ENCODE measurements at regions not wholly inside any gene's neighbourhood (a gene's known extent, or its start where the extent isn't known, plus 50 kb on each side); places are given as distances from the start of the nearest gene placed in this dataset.
"Not testable (repeated sequence)": the region's sequence is repeated elsewhere in the genome, so short reads cannot be mapped to it uniquely, and the experiment has no call there.

DNA sequence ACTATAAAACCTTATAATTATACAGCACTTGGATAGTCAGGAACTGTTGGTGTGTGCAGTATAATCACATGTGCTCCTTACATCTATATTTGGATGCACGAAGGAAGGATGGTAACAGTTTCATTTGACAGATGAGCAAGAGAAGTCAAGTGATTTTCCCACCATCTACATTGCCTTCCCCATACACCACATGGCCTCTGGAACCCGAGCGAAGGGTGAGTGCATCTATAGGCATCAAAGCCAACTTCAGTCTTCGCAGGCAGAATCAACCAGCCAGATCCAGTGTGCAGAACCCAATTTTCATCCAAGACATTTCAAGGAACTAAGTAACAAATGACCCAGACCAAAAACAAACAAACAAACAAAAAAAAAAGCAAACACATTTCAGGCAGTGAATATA, 85.1 kb upstream of the BLID start:
- Mint-ChIP-seq H3K36me3 (no peaks in the 10 kb centered on the region), H3K4me1 (no peaks in the 10 kb centered on the region), H3K9me3 (peaks cover 0 to 2% (median 0%) of the 10 kb centered on the region in 7 donors), H3K4me3 (no peak overlapping the region), H3K27ac (peak overlapping the region in 1 of 6 donors; percentile 19), H3K27me3 (peaks cover 44 to 58% (median 47%) of the 10 kb centered on the region in 3 donors)
- DNase-seq: no peak
- ATAC-seq (ENCODE audit: low read depth in 2 of 2): no peak

DNA sequence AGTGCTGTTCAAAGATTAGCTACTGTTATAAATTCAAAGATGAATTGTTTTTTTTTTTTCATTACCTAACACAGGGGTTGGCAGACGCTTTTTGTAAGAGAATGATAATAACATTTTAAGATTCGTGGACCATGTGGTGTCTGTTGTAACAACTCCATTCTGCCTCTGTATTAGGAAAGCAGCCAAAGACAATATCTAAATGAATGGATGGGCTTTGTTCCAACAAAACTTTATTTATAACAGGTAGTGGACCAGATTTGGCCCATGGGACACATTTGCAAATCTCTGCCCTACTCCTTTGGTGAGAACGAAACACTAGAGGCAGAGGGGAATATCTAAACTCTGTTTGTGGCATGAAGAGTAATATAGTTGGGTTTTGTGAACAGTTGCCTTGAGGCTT, 83.6 kb upstream of the BLID start:
- Mint-ChIP-seq H3K27me3 (peaks cover 30 to 46% (median 36%) of the 10 kb centered on the region in 3 donors), H3K27ac (no peak overlapping the region), H3K4me1 (no peaks in the 10 kb centered on the region), H3K4me3 (no peak overlapping the region), H3K9me3 (peaks cover 0 to 2% (median 0%) of the 10 kb centered on the region in 7 donors), H3K36me3 (no peaks in the 10 kb centered on the region)
- no peak for DNase-seq
- no peak for ATAC-seq (ENCODE audit: low read depth in 2 of 2)

DNA sequence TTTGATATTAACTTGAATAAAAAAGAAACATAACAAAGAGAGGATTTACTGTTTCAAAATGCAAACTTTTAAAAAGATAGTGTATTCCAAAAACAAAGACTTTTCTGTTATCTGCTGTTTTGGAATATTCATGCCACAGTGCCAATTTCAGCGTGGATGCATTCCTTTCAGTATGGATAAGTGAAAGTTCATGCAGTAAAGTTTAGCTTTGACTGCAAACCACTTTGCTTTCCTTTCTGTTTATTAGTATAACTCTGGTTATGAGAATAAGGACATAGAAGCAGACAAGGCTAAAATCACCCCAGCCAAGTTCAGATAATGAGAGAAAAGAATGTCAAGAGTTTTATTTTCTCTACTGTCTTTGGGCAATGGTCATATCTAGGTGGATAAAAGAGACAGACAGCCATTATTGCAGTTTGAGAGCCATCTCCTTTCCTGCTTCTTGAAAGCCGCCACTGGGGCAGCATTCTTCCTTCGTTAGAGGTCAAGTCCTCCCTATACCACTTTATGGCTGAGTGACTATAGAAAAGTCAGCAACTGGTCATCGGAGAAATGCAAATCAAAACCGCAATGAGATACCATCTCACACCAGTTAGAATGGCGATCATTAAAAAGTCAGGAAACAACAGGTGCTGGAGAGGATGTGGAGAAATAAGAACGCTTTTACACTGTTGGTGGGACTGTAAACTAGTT, 82.4 kb upstream of the BLID start:
- no peak overlapping the region for H3K27ac Mint-ChIP-seq
- ATAC-seq (ENCODE audit: low read depth in 2 of 2): no peak
- peaks cover 25 to 33% (median 33%) of the 10 kb centered on the region in 3 donors for H3K27me3 Mint-ChIP-seq

DNA sequence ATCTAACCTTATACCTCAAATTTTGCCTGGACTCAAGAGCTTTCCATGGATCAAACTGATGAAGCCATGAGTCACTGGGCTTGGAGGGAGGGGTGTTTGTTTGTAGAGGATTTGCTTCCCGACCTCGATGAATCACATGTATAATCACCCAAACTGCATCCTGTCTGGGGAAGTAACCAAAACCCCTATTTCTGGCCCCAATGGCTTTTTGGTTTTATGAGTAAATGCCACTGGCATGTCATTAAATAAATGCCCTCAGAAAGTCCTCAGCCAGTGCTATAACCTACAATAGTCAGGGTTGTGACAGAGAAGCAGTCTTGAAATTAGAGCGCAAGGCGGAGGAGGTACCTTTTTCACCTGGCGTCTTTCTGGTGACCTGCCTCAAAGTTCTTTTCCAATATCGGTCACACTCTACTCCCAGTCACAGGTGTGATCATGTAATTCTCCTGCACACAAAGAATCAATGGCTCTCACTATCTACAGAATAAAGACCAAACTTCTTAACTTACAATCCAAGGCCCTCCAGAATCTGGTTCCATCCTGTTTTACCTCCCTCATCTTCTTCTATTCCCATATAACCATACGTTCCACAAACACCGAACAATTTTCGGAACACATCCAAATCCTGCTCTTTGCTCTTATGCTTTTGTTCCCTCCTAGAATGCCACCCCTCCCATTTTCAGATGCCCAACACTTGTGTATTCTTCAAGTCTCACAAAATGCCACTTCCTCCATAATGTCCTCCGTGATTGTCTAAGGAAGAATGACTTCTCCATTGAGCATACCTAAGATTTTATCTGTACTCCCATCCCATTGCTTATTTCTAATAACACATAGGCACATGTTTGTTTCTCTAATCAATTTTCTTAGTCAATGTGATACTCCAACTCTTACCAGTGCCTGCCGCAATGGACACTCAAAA, 81.3 kb upstream of the BLID start:
- ATAC-seq (ENCODE audit: low read depth in 2 of 2): no peak
- peaks cover 0 to 2% (median 0%) of the 10 kb centered on the region in 7 donors for H3K9me3 Mint-ChIP-seq
- H3K4me3 Mint-ChIP-seq: no peak overlapping the region
- H3K27me3 Mint-ChIP-seq: peaks cover 17 to 29% (median 22%) of the 10 kb centered on the region in 3 donors
- H3K27ac Mint-ChIP-seq: peak overlapping the region in 1 of 6 donors; percentile 40
- H3K36me3 Mint-ChIP-seq: no peaks in the 10 kb centered on the region
- no peaks in the 10 kb centered on the region for H3K4me1 Mint-ChIP-seq
- no peak for DNase-seq

More for the DNA sequence above, 82.4 kb upstream of the BLID start:
- Mint-ChIP-seq H3K4me3 (no peak overlapping the region), H3K36me3 (no peaks in the 10 kb centered on the region), H3K9me3 (peaks cover 0 to 2% (median 0%) of the 10 kb centered on the region in 7 donors), H3K4me1 (no peaks in the 10 kb centered on the region)
- no peak for DNase-seq

DNA sequence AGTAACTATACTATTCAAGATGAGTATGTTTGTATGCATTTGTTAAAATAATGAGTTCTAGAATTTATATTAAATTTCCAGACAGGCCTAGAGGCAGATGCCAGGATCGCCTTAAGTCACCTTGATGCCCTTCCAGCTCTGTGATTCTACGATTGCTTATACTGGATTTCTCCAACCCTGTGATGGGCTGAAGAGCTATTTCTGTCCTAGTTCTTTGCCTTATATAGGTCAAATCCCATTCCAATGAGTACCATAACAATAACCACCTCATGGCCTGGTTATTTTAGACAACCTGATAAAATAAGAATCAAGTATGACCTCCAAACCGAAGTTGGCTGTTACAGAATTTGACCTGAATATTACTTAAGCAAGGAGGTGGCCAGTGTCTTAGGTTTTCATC, 79.8 kb upstream of the BLID start:
- Mint-ChIP-seq H3K27me3 (peaks cover 10 to 18% (median 12%) of the 10 kb centered on the region in 3 donors), H3K27ac (no peak overlapping the region), H3K9me3 (peaks cover 0 to 2% (median 0%) of the 10 kb centered on the region in 7 donors), H3K4me1 (no peaks in the 10 kb centered on the region), H3K4me3 (no peak overlapping the region), H3K36me3 (no peaks in the 10 kb centered on the region)
- no peak for DNase-seq
- no peak for ATAC-seq (ENCODE audit: low read depth in 2 of 2)

DNA sequence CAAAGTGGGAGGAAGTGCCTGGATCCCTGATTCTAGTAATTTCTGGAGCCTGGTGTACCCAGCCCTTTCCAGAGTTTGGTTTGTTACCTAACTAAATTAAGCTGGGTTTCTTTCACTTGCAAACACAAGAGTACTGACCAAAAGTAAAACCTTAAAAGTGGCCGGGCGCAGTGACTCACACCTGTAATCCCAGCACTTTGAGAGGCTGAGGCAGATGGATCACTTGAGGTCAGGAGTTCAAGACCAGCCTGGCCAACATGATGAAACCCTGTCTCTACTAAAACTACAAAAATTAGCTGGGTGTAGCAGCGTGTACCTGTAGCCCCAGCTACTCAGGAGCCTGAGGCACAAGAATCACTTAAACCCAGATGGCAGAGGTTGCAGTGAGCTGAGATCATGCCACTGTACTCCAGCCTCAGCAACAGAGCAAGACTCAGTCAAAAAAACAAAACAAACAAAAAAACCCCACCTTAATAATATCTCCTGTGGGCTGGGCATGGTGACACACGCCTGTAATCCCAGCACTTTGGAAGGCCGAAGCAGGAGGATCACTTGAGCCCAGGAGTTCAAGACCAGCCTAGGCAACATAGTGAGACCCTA, 78.0 kb upstream of the BLID start:
- H3K9me3 Mint-ChIP-seq; H3K27ac Mint-ChIP-seq; ATAC-seq (ENCODE audit: low read depth in 2 of 2); H3K4me1 Mint-ChIP-seq; H3K36me3 Mint-ChIP-seq; H3K4me3 Mint-ChIP-seq; DNase-seq: not testable (repeated sequence)
- H3K27me3 Mint-ChIP-seq: peaks cover 10 to 18% (median 12%) of the 10 kb centered on the region in 3 donors

DNA sequence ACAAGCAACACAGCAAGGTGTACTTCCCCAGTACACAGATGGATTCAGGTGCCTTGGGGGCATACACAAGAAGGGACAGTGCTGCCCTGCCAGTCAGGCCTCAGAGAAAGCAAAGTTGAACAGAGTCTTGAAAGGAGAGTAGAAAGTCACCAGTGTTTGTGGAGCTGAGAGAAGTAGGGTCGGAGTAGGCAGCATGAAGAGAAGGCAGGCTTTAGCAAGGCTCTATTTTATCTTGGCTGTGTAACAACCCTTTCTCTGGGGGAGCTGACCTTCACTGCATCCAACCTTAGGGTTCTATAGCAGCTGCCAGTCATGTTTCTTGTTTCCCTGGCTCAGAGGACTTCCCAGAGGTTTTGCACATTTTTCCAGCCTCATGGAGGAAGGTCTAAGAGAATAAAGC, 77.4 kb upstream of the BLID start:
- H3K27ac Mint-ChIP-seq: no peak overlapping the region
- ATAC-seq (ENCODE audit: low read depth in 2 of 2): no peak
- peaks cover 10 to 17% (median 12%) of the 10 kb centered on the region in 3 donors for H3K27me3 Mint-ChIP-seq

DNA sequence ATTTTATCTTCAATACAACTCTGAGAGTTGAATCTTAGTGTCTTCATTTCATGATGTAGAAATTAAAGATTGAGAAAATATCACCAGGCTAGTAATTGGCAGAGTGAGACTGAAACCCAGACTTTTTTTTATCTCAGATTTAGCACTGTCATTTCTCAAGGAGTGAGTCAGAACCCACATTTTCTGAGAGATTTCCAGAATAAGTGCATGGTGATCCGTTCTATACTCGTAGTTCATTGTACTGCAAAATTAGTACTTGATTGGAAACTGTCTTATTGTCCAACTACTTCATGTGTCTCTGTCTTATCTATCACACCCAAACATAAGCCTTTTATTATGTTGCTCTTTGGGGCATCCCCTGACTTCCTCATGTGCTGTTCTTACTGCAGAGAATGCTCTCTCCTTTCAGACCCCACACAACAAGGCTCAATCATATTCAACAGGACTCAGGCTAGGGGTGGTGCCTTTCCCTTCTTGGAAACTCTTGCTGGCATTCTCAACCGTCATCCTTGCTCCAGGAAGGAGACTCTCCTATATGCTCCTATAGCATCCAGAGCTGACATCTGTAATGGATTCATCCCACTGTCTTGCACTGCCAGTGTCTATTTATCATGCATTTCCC, 76.7 kb upstream of the BLID start:
- no peaks in the 10 kb centered on the region for H3K4me1 Mint-ChIP-seq
- H3K27ac Mint-ChIP-seq: no peak overlapping the region
- H3K9me3 Mint-ChIP-seq: no peaks in the 10 kb centered on the region
- H3K4me3 Mint-ChIP-seq: no peak overlapping the region
- H3K36me3 Mint-ChIP-seq: no peaks in the 10 kb centered on the region
- DNase-seq: no peak
- peaks cover 8 to 13% (median 10%) of the 10 kb centered on the region in 3 donors for H3K27me3 Mint-ChIP-seq
- ATAC-seq (ENCODE audit: low read depth in 2 of 2): no peak

More for the DNA sequence above, 77.4 kb upstream of the BLID start:
- Mint-ChIP-seq H3K9me3 (no peaks in the 10 kb centered on the region), H3K4me3 (no peak overlapping the region), H3K36me3 (no peaks in the 10 kb centered on the region), H3K4me1 (no peaks in the 10 kb centered on the region)
- no peak for DNase-seq

DNA sequence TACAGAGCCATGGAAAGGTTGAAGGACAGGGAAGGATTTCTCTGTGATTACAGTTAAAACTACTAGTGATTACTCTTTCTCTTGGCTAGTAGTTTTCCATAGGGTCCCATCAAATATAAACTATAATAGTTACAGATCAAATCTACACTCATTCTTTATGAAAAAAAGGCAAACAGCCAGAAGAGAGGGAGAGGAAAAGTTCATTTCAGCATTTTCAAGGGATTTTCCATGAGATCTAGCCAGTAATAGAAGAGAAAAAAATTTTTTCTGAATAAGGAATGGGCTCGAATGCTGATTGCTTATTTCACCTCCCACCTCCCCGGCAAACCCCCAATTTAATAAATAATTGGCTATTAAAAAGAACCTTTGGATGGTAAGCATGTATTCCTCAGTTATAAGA, 74.8 kb upstream of the BLID start:
- ATAC-seq (ENCODE audit: low read depth in 2 of 2): no peak
- Mint-ChIP-seq H3K9me3 (no peaks in the 10 kb centered on the region), H3K4me1 (no peaks in the 10 kb centered on the region), H3K27ac (no peak overlapping the region), H3K36me3 (no peaks in the 10 kb centered on the region), H3K4me3 (no peak overlapping the region), H3K27me3 (peaks cover under 1 to 8% (median 4%) of the 10 kb centered on the region in 3 donors)
- no peak for DNase-seq

DNA sequence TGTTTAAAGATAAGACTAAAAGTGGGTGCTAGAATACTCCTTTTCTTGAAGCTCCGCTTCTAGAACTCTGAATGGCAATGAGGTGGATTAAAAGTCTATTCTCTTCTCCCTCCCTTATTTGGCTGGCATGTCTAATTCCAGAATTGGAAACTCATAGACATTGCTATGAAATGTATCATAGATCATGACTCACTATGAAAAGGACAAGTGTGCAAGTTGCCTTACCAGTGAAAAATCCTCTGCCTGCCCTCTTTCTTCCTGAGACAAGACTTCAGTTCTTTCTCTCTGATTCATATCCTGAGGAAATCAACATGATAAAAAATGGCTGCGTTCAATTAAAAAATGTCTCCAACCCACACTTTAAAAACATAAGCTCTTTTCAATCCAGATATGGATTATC, 73.2 kb upstream of the BLID start:
- DNase-seq: no peak
- no peak overlapping the region for H3K27ac Mint-ChIP-seq
- no peak for ATAC-seq (ENCODE audit: low read depth in 2 of 2)
- no peaks in the 10 kb centered on the region for H3K4me1 Mint-ChIP-seq
- H3K27me3 Mint-ChIP-seq: peaks cover 4 to 20% (median 16%) of the 10 kb centered on the region in 3 donors
- H3K4me3 Mint-ChIP-seq: no peak overlapping the region
- peaks cover 0 to 5% (median 0%) of the 10 kb centered on the region in 7 donors for H3K9me3 Mint-ChIP-seq
- no peaks in the 10 kb centered on the region for H3K36me3 Mint-ChIP-seq

DNA sequence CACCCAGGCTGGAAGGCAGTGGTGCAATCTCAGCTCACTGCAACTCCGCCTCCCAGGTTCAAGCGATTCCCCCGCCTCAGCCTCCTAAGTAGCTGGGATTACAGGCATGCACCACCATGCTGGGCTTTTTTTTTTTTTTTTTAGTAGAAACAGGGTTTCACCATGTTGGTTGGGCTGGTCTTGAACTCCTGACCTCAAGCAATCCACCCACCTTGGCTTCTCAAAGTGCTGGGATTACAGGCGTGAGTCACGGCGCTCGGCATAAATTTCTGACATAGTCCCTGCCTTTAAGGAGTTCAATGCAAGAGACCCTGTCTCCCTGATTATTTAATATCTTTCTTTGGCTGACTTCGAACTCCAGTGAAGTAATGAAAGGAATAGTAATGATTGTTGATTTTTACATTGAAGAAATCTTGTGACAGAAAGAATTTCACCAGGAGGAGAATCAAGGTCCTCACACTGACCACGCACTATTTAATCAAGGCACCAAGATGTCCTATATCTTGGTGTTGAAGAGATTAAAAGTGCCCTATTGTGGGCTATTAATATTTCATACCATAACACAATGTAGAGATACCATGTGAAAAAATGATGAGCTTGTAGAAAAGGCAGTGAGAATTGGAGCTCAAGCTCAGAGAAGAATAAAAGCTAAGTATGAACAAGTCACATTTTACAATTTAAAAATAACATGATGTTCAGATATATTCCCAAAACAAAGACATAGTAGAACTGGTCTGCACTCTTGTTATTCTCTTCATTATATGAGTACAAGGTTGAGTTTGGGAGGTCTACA, 71.6 kb upstream of the BLID start:
- ATAC-seq (ENCODE audit: low read depth in 2 of 2) (no peak), DNase-seq (no peak)
- H3K27me3 Mint-ChIP-seq: peaks cover 0 to 20% (median 17%) of the 10 kb centered on the region in 3 donors
- no peak overlapping the region for H3K27ac Mint-ChIP-seq
- no peak overlapping the region for H3K4me3 Mint-ChIP-seq
- H3K9me3 Mint-ChIP-seq: peaks cover 0 to 5% (median 0%) of the 10 kb centered on the region in 7 donors
- no peaks in the 10 kb centered on the region for H3K4me1 Mint-ChIP-seq
- no peaks in the 10 kb centered on the region for H3K36me3 Mint-ChIP-seq

DNA sequence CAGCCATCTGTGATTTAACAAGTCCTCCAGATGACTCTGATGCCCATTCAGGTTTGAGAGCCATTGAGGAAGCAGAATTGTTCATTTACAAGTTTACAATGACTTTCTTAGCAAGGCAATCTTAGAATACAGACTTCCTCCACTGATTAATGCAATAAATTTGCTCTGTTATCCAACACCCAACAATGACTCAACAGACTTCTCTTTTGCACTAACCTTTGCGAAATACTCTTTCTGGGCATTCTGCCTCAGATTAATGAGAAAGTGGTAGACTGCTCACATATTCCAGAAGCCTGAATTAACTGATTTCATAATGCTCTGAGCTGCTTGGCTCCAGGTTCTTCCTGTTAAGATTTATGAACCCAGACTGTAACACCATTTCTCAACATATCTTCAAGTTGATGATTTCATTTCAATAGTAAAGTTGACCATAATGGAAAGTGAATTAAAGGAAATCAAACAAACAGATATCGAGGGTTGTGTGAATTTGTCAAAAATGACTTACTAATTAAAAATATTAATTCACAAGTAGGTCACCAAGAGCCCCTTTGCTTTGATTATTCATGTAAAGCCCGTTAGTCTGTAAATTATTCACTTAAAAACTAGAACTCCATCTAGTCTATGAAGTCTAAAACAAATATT, 70.5 kb upstream of the BLID start:
- Mint-ChIP-seq H3K27me3 (peaks cover 0 to 20% (median 17%) of the 10 kb centered on the region in 3 donors), H3K4me1 (no peaks in the 10 kb centered on the region), H3K9me3 (peaks cover 0 to 5% (median 0%) of the 10 kb centered on the region in 7 donors), H3K27ac (no peak overlapping the region), H3K4me3 (no peak overlapping the region), H3K36me3 (no peaks in the 10 kb centered on the region)
- ATAC-seq (ENCODE audit: low read depth in 2 of 2): no peak
- DNase-seq: no peak
